ENCODE measurements at regions not wholly inside any gene's neighbourhood (a gene's known extent, or its start where the extent isn't known, plus 50 kb on each side); places are given as distances from the start of the nearest gene placed in this dataset.
"Not testable (repeated sequence)": the region's sequence is repeated elsewhere in the genome, so short reads cannot be mapped to it uniquely, and the experiment has no call there.

DNA sequence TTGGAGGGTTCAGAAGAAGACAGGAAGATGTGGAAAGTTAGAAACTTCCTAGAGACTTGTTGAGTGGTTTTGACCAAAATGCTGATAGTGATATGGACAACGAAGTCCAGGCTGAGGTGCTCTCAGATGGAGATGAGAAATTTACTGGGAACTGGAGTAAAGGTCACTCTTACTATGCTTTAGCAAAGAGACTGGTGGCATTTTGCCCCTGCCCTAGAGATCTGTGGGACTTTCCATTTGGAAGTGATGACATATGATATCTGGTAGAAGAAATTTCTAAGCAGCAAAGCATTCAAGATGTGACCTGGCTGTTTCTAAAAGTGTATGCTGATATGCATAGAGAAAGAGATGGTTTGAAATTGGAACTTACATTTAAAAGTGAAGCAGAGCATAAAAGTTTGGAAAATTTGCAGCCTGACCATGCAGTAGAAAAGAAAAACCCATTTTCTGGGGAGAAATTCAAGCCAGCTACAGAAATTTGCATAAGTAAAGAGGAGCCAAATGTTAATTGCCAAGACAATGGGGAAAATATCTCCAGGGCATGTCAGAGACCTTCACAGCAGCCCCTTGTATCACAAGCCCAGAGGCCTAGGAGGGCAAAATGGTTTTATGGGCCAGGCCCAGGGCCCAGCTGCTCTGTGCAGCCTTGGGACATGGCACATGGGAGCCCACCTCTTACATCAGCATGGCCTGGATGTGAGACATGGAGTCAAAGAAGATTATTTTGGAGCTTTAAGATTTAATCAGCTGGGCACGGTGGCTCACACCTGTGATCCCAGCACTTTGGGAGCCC is 63.1 kb upstream of the SLC1A4 start:
- TF ChIP-seq, protein P1, sequence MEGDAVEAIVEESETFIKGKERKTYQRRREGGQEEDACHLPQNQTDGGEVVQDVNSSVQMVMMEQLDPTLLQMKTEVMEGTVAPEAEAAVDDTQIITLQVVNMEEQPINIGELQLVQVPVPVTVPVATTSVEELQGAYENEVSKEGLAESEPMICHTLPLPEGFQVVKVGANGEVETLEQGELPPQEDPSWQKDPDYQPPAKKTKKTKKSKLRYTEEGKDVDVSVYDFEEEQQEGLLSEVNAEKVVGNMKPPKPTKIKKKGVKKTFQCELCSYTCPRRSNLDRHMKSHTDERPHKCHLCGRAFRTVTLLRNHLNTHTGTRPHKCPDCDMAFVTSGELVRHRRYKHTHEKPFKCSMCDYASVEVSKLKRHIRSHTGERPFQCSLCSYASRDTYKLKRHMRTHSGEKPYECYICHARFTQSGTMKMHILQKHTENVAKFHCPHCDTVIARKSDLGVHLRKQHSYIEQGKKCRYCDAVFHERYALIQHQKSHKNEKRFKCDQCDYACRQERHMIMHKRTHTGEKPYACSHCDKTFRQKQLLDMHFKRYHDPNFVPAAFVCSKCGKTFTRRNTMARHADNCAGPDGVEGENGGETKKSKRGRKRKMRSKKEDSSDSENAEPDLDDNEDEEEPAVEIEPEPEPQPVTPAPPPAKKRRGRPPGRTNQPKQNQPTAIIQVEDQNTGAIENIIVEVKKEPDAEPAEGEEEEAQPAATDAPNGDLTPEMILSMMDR (IDR thresholded peaks at IDR 0.05): not testable (repeated sequence)
- TF ChIP-seq EP300, POLR2A (IDR thresholded peaks at IDR 0.05): not testable (repeated sequence)
